ENCODE measurements at regions not wholly inside any gene's neighbourhood (a gene's known extent, or its start where the extent isn't known, plus 50 kb on each side); places are given as distances from the start of the nearest gene placed in this dataset.
A peak's percentile ranks its signal among the peaks of the same experiment; 100 is the strongest.

GRCh38 chr12:16492820-16493797 lies 112.9 kb downstream of the LMO3 start (continued):
- TF ChIP-seq ZHX2 (IDR thresholded peaks at IDR 0.05; ENCODE audit: low read depth) (no peak), ZHX2 (CRISPR knock-in tag; IDR thresholded peaks at IDR 0.05; ENCODE audit: borderline replicate concordance) (no peak), NONO (IDR thresholded peaks at IDR 0.05) (no peak), NONO (CRISPR knock-in tag; conservative IDR thresholded peaks at IDR 0.05) (no peak), TBL1XR1 (IDR thresholded peaks at IDR 0.05; ENCODE audit: borderline replicate concordance, low read length, partially characterized antibody) (no peak), ZNF264 (CRISPR knock-in tag; IDR thresholded peaks at IDR 0.05) (no peak), PAWR (CRISPR knock-in tag; IDR thresholded peaks at IDR 0.05; ENCODE audit: borderline replicate concordance) (no peak), ZNF674 (CRISPR knock-in tag; IDR thresholded peaks at IDR 0.05; ENCODE audit: low read depth) (no peak), ZNF567 (CRISPR knock-in tag; IDR thresholded peaks at IDR 0.05; ENCODE audit: borderline replicate concordance) (no peak), ZNF598 (CRISPR knock-in tag; IDR thresholded peaks at IDR 0.05; ENCODE audit: borderline replicate concordance) (no peak), ZNF331 (CRISPR knock-in tag; IDR thresholded peaks at IDR 0.05) (peak; percentile 30; the same call in 1 of the 2 replicates), ZNF644 (CRISPR knock-in tag; IDR thresholded peaks at IDR 0.05; ENCODE audit: low read depth) (peak; percentile 75; the same call in 1 of the 2 replicates), PPARG (CRISPR knock-in tag; conservative IDR thresholded peaks at IDR 0.05) (0 out of 2 replicates have a peak, but pooled peaks have one; percentile 32), ZSCAN31 (CRISPR knock-in tag; IDR thresholded peaks at IDR 0.05; ENCODE audit: low read depth) (no peak), NR3C1 (CRISPR knock-in tag; IDR thresholded peaks at IDR 0.05) (no peak), JARID2 (CRISPR knock-in tag; IDR thresholded peaks at IDR 0.05; ENCODE audit: insufficient replicate concordance) (no peak), ZZZ3 (CRISPR knock-in tag; IDR thresholded peaks at IDR 0.05; ENCODE audit: borderline replicate concordance) (no peak), ZNF232 (CRISPR knock-in tag; IDR thresholded peaks at IDR 0.05; ENCODE audit: borderline replicate concordance) (no peak), RERE (CRISPR knock-in tag; IDR thresholded peaks at IDR 0.05; ENCODE audit: low read depth) (no peak)

Data from HepG2 (cell line).